GM19372 (cell line): ENCODE measurements at regions not wholly inside any gene's neighbourhood (a gene's known extent, or its start where the extent isn't known, plus 50 kb on each side); places are given as distances from the start of the nearest gene placed in this dataset.
"Not testable (repeated sequence)": the region's sequence is repeated elsewhere in the genome, so short reads cannot be mapped to it uniquely, and the experiment has no call there.

ENCODE experiments used
- ATAC-seq: cut with Tn5 transposase; IDR thresholded peaks from one replicate; pipeline ENCODE4 v1.9.1; 2021; ENCODE audit warnings: mild to moderate bottlenecking, low read depth, moderate library complexity; ENCODE audit not compliant: unreplicated experiment

DNA sequence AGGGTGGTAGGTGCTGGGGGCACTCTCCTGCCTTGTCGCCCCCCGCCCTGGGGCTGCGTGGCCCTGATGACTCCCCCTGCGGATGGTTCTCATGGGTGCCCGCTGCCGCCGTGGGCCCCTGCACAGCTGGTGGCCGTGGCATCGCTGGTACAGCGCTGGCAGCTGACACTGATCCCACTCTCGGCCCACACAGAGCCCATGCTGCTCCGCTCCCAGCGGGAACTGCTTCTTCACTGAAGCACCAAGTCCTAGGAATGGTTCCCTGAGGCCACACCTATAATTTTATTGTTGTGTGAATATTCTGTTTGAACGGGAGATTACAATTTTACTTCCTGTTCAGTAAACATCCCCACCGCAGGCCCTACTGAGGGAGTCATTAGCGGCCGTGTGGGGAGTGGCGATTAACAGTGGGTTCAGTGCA, 138.6 kb upstream of the NKX1-1 start:
- ATAC-seq: no peak

DNA sequence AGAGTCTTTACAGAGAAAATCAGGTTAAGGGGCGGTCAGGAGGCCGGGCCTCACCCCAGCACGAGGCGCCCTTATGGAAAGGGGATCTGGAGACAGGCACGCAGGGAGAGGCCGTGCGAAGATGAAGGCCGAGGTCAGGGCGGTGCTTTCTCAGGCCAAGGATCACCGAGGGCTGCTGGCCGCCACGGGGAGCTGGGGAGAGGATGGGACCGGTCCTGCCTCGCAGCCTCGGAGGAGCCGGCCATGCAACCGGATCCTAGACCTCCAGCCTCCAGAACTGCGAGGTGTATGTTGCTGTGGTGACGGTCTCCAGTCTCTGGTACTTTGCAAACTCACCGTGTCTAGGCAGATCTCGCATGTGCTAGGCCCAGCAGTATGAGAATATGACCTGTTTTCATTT, 138.2 kb upstream of the NKX1-1 start:
- not testable (repeated sequence) for ATAC-seq

DNA sequence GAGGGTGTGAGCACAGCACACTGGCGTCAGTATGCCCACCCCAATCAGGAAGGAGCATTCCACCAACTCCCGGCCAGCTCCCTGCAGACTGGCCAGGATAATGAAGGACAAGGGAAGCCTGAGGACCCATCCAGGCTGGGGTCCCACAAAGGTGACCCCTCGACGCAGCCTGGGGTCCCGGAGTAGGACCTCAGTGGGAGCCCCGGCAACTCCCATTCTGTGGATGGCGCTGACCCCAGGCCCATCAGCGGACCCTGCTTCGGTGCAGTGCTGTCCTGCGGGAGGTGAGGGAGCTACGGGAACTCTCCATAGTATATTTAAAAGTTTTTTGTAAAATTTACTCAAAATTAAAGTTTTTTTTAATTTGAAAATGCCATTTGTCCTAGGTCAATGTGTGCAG, 137.7 kb upstream of the NKX1-1 start:
- ATAC-seq: no peak

DNA sequence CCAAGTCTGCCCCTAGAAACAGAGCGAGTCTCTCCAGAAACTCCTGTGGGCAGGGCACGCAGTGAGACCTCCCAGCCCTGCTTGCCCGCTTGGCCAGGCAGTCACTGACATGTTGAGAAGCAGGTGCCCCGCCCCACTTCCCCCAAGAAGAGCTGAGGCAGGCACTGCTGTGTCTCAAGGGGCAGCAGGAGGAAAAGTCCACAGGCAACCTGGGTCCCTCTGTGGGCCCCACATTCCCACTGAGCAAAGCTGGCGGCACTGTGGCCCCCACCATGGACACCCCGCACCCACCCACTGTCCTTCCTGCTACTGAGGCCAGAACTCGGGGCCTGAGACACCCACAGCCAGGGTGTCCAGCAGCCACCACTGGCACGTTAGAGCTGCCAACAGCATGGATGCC, 137.3 kb upstream of the NKX1-1 start:
- no peak for ATAC-seq

DNA sequence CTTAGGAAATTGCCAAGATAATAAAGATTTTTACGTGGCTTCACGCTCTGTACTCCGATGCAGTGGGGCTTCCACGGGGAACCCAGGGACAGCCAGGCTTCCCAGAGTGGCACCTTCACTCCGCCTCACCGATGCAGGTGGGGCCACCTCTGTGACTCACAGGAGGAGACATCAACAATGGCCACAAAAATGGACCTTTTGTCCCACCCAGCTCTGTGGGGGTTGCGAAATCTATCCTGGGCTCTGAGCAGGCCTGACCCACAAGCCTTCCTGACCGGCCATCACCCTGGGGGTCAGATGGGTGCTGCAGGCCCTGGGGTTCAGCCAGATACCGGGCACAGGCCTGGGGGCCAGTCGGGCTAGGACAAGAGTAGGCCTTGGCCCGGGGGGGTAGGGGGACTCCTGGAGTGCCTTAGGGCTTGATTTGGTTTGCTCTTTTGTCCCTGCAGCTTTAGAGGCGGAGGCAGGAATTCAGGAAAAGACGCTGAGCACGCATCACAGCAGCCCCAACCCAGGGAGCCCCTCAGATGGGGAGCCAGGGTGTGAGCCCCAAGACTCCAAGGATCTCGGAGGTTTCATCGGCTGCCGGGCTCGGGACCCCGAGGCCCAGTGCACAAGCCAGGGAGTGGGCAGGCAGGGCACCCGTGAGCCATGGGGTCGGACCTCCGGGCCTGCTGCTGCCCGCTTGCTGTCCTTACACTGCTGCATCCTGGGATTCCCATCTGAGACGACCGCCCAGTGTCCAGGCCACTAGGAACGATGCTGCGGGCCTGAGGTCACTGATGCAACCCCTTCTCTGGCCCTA, 136.5 kb upstream of the NKX1-1 start:
- ATAC-seq: no peak

DNA sequence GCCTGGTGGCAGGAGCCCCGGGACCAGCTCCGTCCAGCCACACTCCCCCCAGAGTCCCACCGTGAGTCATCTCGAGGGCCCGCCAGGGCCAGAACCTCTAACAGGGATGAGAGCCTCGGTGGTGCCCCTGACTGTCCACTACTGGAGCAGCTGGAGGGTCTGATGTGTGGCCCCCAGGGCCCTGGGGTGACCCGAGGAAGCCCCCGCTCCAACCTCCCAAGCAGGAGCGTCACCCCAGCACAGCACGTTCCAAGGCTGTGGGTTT, 135.9 kb upstream of the NKX1-1 start:
- no peak for ATAC-seq

DNA sequence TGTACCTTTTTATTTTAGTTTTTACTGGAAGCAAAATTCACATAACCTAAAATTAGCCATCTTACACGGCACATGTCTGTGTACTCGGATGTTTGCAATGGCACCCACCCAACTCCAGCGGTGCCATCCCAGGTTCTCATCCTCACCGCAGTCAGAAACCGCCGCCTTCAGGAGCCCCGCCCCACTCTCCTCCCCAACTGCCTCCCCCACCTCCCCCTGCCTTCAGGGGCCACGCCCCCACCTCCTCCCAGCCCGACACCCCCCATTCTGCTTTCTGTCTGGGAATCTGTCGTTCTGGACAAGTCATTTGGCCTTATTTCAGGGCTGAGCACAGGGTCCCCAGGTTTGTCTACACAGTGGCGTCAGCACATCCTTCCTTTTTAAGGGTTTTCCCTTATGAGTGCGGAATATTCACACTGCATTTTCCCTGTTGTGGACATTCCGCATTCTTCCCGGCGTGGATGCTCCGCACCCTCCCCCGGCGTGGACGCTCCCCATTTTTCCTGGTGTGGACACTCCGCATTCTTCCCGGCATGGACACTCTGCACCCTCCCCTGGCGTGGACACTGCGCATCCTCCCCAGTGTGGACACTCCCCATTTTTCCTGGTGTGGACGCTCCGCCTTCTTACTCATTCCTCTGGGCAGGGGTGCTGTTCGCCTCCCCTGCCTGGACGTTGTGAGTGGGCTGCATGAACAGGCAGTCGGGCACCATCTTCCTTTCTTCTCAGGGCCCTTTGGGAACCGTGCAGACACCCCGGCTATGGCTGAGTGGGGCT, 135.4 kb upstream of the NKX1-1 start:
- ATAC-seq: no peak

DNA sequence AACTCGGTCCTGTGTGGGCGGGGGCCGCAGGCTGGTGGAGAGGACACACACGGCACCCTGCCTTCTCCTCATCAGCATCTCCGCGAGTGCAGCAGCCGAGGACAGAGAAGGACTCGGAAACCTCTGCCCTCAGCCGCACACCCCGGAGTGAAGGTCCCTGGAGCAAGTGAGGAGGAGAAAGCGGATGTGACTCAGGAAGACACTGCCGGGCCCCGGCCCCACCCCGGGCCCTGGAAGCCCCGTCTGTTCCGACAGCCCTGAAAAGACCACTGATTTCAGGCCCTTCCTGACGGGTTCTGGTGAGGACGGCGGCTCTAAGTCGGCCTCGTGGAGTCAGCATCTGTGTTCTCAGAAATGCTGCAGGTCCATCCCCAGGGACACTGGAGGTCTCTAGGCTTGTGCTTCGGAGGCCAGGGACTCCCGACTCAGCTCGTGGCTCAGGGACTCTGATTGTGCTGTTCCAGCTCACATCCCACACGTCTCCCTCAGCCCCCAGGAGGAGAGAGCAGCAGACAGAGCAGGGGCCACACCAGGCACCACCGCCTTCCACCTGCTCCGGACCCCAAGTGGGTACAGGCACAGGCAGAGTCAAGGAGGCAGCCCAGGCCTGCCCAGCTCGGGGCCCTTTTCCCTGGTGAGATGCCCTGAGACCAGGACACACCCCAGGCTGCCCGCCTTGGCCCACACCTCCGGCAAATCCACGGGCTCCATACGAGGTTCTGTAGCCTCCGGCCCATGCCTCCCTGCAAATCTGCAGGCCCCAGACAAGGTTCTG, 134.5 kb upstream of the NKX1-1 start:
- ATAC-seq: no peak

DNA sequence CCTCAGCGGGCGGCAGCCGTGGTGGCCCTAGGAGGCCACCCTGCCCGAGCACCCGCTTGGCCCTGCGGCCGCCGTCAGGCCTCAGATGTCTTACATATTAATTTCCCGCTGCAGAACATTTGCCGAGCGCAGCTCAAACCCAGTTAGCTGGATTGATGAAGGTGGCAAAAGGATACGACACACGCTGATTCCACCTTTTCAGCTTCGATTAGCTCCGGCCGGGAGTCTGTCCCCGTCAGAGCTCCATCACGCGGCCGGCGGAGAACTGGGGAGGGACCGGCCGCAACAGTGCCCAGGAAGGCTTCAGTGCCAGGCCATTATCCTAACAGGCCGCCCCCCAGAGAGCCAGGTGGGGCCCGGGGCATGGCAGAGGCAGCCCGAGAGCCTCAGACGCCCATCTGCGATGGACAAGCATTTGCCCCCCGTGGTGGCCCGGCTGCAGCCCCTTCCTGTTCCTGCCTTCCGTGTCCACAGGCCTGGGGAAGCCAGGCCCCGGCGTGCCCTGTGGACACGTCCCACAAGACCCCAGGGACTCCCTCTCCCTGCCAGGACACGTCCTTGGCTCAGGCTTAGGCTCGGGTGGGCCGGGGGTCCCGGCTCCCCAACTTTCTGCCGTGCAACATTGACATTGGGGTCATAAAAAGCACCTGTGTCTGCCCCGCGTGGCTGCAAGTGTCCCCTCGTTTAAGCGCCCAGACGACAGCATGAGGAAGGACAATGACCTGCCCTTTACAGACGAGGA, 133.8 kb upstream of the NKX1-1 start:
- ATAC-seq: no peak

DNA sequence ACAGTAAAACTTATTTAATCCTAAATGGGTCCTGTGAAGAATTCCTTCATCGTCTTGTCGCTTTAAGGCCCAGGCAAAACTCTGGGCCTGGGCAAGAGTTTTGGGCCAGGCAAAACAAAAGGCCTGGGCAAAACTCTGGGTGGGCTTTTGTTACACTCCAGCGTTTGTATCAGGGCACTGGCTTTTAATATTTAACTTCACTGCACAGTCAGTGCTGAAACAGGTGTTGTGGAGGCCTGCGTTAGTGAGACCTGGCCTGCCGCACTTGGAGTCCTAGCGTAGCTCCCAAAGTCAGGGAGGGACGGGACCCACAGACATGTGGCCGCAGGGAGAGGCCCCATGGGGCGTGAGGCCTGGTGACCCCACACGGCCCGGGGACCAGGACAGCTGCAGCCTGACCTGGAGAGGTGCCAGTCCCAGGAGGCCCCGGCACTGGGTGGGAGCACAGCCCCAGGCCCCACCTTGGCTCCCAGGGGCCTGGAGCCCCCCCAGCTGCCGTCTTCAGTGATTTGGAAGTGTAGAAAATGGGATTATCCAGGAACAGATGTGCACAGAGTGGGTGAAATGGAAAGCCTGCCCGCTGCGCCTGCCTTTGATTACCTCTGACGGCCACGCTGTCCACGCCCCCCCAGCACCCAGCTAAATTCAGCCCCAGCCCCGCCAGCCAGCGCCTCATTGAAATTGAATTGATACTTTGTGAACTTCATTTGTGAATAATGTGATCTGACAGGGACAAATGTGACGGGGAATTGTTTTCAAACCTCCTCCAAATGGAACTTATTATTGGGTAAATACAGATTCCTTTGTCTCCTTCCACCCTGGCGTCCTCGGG, 132.9 kb upstream of the NKX1-1 start:
- ATAC-seq: no peak

DNA sequence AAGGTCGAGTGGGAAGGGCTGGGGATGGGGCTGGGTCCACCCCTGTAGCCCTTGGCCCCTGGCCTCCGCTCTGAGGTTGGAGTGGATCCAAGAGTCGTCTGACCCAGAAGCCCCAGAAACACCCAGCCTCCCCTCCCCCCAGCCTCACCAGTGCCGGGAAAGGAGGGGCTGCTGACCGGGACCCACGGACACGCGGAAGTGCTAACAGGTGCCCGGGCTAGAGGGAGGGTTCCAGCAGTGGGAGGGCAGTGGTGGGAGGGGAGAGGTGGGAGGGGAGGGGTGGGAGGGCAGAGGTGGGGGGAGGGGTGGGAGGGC, 131.8 kb upstream of the NKX1-1 start:
- ATAC-seq: no peak

DNA sequence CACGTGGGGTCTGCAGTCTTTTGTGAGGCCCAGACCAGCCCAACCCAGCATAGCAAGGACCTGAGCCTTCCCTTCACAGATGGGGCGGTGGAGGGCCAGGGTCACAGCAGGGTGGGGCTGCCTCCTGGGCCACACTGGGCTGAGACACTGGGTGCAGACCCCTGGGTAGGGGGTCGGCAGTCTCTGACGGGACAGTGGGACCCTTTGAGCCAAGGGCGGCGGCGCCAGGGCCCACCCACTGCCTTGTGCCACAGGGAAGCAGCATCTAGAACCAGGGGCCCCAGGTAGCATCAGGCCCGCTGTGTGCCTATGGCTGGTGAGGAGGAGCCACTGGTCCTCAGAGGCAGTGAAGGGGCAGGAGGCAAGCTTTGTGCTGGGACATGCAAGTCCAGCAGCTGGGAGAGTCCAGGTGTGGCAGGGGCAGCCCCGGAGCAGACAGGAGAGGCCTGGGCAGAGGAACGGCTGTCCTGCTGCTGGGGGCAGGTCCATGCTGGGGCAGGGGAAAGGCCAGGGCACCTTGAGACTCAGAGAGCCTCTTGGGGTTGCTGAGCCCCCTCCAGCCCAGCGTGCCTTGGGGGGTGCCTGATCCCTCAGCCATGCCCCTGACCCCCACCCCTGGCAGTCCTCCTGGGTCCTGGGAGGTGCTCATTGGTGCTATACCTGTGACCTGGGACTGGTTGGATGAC, 131.3 kb upstream of the NKX1-1 start:
- ATAC-seq: no peak

DNA sequence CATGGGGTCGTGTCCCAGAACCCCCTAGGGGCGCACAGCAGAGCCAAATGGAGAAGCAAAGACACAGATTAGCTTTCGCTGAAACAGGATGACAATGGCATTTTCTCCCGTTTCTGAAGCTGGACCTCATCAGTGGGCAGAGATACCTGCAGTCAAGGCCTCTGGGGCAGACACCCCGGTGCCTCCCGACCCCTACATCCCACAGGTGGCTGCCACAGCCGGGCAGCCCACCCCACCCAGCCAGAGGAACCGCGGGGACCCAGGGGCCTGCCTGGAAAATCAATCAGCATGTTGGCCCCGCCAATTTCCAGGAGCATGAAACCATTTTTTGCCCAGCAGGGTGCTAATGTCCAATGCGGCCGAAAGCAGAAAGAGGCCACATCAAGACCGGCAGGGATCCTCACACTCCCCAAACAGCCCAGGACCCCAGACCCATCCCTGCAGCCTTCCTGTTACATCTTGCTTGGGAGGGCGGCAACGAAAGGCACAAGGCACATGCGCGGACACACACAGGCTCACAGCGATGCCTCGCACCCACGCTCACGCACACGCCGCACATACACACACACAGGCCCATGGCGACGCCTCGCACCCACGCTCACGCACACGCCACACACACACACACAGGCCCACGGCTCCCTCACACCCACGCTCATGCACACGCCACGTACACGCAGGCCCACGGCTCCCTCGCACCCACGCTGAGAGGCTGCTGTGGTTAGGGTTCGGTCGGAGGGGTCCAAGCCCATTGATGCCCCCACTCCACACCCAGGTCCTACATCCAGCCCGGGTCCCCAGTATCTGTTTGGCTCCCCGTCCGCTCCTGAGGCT, 130.6 kb upstream of the NKX1-1 start:
- ATAC-seq: no peak

DNA sequence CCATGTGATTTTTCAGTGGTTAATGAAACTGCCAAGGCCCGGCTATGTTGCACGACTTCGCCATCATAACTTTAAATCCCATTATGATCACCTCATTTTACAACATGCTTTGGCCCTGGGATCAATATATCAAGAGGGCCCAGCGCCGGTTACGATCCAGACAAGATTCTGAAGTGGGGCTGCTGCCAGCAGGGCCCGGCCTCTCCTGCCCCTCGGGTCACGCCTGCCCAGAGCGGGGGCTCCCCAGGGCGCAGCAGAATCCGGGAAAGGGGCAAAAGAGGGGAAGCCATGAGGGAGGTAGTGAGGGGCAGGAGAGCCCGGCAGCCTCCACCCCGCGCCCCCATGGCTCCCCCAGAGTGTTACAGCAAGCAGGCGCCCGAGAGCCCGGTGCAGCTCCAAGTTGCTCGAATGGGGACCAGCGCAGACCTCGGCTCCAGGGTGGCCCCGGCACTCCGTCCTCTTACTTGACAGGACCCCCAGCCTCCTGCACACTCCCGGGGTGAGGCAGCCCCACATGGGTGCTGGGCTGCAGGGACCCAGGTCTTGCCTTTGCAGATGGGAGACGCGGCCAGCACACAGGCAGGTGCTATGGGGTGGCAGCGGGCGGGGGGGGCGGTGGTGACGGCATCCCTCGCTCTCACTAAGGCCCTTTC, 129.8 kb upstream of the NKX1-1 start:
- ATAC-seq: no peak

DNA sequence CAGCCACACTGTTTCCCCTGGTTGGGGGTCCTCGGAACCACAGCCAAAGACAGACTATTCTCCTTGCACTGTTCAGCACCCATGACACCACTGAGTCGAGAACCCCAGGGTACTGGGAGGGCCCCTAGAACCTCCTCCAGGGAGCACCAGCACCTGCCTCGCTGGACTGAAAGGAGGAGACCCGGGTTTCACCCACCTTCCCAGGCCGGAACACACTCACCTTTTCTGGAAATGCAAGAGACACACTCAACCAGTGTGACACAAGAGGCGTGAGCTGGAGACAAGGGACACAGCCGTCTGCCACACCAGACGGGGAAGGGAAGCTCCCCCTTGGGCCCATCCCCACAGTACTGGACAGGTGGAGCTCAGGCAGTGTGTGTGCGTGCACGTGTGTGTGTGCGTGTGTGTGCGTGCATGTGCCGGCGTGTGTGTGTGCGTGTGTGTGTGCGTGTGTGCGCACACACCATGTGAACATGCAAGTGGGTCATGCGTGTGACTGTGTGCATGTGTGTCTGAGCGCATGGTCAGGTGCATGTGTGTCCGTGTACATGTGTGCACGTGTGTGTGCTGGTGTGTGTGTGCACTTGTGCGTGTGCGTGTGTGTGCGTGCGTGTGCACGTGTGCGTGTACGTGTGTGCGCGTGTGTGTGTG, 128.8 kb upstream of the NKX1-1 start:
- no peak for ATAC-seq

DNA sequence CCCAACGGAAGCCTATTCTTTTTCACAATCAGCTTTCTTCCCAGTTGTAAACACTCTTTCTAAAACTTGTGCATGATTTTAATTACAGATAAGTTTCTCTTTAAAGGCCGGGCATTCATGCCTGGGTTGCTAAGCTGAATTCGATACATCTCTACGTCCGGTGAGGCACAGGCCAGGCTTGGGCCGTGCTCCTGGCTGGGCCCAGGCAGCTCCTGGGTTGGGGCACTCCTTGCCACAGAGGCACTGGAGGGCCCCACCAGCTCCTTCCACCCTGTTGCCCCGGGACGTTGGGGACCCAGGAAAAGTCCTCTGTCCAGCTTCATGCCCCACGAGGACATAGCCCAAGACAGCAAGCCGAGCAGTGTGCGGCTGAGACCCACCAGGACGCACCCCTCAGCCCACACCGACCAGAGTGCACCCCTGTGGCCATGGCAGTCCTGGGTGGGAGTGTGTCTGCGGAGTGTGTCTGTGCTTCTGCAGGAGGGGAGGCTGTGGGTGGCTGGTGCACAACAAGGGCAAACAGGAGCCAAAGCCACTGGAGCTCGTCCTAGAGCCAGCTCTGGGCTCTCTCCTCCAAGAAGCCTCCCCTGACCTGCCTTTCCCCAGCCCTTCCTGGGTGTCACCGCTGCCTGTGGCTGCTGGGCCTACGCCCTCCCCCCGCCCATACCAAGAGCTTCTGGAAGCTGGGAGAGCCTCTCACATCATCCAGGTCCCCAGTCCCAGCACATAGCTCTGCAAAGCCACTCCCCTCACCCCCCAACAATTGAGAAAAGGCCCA, 128.0 kb upstream of the NKX1-1 start:
- no peak for ATAC-seq

DNA sequence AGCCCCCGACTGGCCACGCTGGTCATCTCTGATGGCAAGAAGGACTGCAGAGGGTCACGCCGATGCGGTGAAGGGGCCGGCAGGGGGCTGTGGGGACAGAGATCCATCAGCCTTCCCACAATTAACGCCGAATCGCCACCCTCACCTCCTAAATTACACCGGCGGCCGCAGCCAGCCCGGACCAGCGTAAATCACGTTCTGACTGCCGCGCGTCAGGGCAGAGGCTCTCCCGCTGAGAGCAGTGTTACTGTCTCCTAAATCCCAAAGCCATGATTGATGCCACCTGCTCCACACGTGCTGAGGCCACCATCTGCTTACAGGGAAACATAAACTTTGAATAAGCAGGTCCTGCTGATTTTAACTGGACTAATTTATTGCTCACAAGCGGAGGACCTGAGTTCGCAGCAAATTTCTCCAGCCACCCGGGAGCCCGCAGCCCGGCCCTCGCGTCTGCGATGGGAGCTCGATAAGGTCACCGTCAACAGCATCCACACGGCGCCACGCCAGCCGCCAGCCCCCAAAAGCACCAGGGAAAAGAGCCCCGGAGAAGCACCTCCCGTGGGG, 127.3 kb upstream of the NKX1-1 start:
- no peak for ATAC-seq
